ELF-1 (cell line): ENCODE measurements at regions not wholly inside any gene's neighbourhood (a gene's known extent, or its start where the extent isn't known, plus 50 kb on each side); places are given as distances from the start of the nearest gene placed in this dataset.

ENCODE experiments used
- DNase-seq: peaks from one replicate; pipeline ENCODE4 v3.0.0-alpha.2; 2016; ENCODE audit warnings: low read depth, low spot score

- no peak for DNase-seq
Observed at GRCh38 chr14:26395726-26396125, 202.1 kb downstream of the NOVA1 start.

- DNase-seq: peak; percentile 92
Observed at GRCh38 chr14:26394150-26394810, 203.6 kb downstream of the NOVA1 start.

- DNase-seq: no peak
Observed at GRCh38 chr14:26392498-26392897, 205.3 kb downstream of the NOVA1 start.

- DNase-seq: no peak
Observed at GRCh38 chr14:26389646-26390508, 208.0 kb downstream of the NOVA1 start.

GRCh38 chr14:26385310-26385709 is 212.5 kb downstream of the NOVA1 start:
- DNase-seq: no peak

- no peak for DNase-seq
Observed at GRCh38 chr14:26382901-26383685, 214.7 kb downstream of the NOVA1 start.

- DNase-seq: no peak
Observed at GRCh38 chr14:26381405-26381804, 216.4 kb downstream of the NOVA1 start.

GRCh38 chr14:26380637-26381036 is 217.2 kb downstream of the NOVA1 start:
- no peak for DNase-seq

- DNase-seq: no peak
Observed at GRCh38 chr14:26379951-26380350, 217.9 kb downstream of the NOVA1 start.

- peak; percentile 12 for DNase-seq
Observed at GRCh38 chr14:26377150-26377549, 220.7 kb downstream of the NOVA1 start.

- no peak for DNase-seq
Observed at GRCh38 chr14:26370115-26370514, 227.7 kb downstream of the NOVA1 start.

- DNase-seq: no peak
Observed at GRCh38 chr14:26363689-26364088, 234.1 kb downstream of the NOVA1 start.

GRCh38 chr14:26344596-26344995 is 253.2 kb downstream of the NOVA1 start:
- DNase-seq: no peak

- no peak for DNase-seq
Observed at GRCh38 chr14:26339381-26339780, 258.5 kb downstream of the NOVA1 start.

- DNase-seq: no peak
Observed at GRCh38 chr14:26338231-26338630, 259.6 kb downstream of the NOVA1 start.

- no peak for DNase-seq
Observed at GRCh38 chr14:26334288-26334687, 263.5 kb downstream of the NOVA1 start.

- no peak for DNase-seq
Observed at GRCh38 chr14:26332966-26333365, 264.9 kb downstream of the NOVA1 start.

GRCh38 chr14:26330982-26331381 is 266.9 kb downstream of the NOVA1 start:
- no peak for DNase-seq

- no peak for DNase-seq
Observed at GRCh38 chr14:26328791-26329190, 269.0 kb downstream of the NOVA1 start.

GRCh38 chr14:26323869-26324268 is 274.0 kb downstream of the NOVA1 start:
- DNase-seq: no peak

- DNase-seq: no peak
Observed at GRCh38 chr14:26320886-26321285, 276.9 kb downstream of the NOVA1 start.

GRCh38 chr14:26319139-26319864 is 278.5 kb downstream of the NOVA1 start:
- DNase-seq: no peak
